Endothelial cell of umbilical vein (primary cell): ENCODE measurements at regions not wholly inside any gene's neighbourhood (a gene's known extent, or its start where the extent isn't known, plus 50 kb on each side); places are given as distances from the start of the nearest gene placed in this dataset.

Experiments
- CTCF ChIP-seq, 2 donors: IDR thresholded peaks; 1 replicate in 1 of 2; 2 replicates in 1 of 2; pipeline ENCODE4 v1.5.1; 2011; ENCODE audit warnings: low read length in 2 of 2, mild to moderate bottlenecking in 2 of 2, moderate library complexity in 2 of 2, control low read depth in 1 of 2, inconsistent platforms in 1 of 2, low read depth in 1 of 2; ENCODE audit not compliant: insufficient read depth in 1 of 2; ENCODE audit errors: extremely low read depth in 1 of 2
- EZH2 ChIP-seq: IDR thresholded peaks from 2 replicates; pipeline ENCODE4 v1.6.1; 2012; ENCODE audit warnings: borderline replicate concordance, low read depth, mild to moderate bottlenecking, moderate library complexity, low read length, inconsistent platforms; ENCODE audit not compliant: severe bottlenecking
- FOS ChIP-seq: IDR thresholded peaks from 2 replicates; pipeline ENCODE4 v1.6.1; 2011; ENCODE audit warnings: mild to moderate bottlenecking, low read length, moderate library complexity, borderline replicate concordance; ENCODE audit not compliant: insufficient read depth
- GATA2 ChIP-seq: IDR thresholded peaks from 2 replicates; pipeline ENCODE4 v1.7.0; 2011; ENCODE audit warnings: low read depth, mild to moderate bottlenecking, moderate library complexity, mixed read lengths, low read length; ENCODE audit not compliant: insufficient read length, insufficient read depth
- JUN ChIP-seq: IDR thresholded peaks from 2 replicates; pipeline ENCODE4 v1.6.1; 2011; ENCODE audit warnings: borderline replicate concordance, low read depth; ENCODE audit not compliant: insufficient read length, insufficient read depth
- MYC ChIP-seq: IDR thresholded peaks from one replicate; pipeline ENCODE4 v1.6.1; 2011; ENCODE audit warnings: mild to moderate bottlenecking, low read depth, low read length
- POLR2A ChIP-seq: IDR thresholded peaks from 2 replicates; pipeline ENCODE4 v1.6.1; 2012; ENCODE audit warnings: low read depth, mild to moderate bottlenecking, control low read depth, low read length
- POLR2AphosphoS5 ChIP-seq: IDR thresholded peaks from 2 replicates; pipeline ENCODE4 v1.6.1; 2012; ENCODE audit warnings: low read depth, mild to moderate bottlenecking, control low read depth, low read length, moderate library complexity; ENCODE audit not compliant: insufficient read depth
- TF ChIP-seq, protein P1 (sequence below): IDR thresholded peaks from 2 replicates; pipeline ENCODE4 v1.6.1; 2011; ENCODE audit not compliant: insufficient read depth, insufficient read length

- no peak for TF ChIP-seq POLR2A
- TF ChIP-seq CTCF (IDR thresholded peaks at IDR 0.05; ENCODE audit: extremely low read depth in 1 of 2, insufficient read depth in 1 of 2, low read depth in 1 of 2, low read length in 2 of 2): no peak
- no peak for TF ChIP-seq EZH2
- TF ChIP-seq, protein P1, sequence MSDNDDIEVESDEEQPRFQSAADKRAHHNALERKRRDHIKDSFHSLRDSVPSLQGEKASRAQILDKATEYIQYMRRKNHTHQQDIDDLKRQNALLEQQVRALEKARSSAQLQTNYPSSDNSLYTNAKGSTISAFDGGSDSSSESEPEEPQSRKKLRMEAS: no peak
- TF ChIP-seq GATA2: no peak
- TF ChIP-seq MYC: no peak
- no peak for TF ChIP-seq POLR2AphosphoS5
- no peak for TF ChIP-seq JUN
- no peak for TF ChIP-seq FOS
These were observed 385.1 kb downstream of the IRS2 start for GRCh38 chr13:109401307-109401706.
